PC-3 (cell line): ENCODE measurements at regions not wholly inside any gene's neighbourhood (a gene's known extent, or its start where the extent isn't known, plus 50 kb on each side); places are given as distances from the start of the nearest gene placed in this dataset.

Source experiments
- ATAC-seq: fragments of 200-7000 bp; cut with Tn5 transposase; 2 replicates; pipeline ENCODE4 v1.9.1; 2020; ENCODE audit warnings: mild to moderate bottlenecking, moderate library complexity
- BruUV-seq: library from RNA; stranded (reverse); fragments of 400-500 nt; replicated peaks from 2 replicates; lab custom pipeline; 2021; lab: Mats Ljungman, UMichigan
- CTCF ChIA-PET: fragments of 300-600 bp; sonication (Branson Sonifier 250); formaldehyde crosslinking; loops from one replicate; lab custom pipeline; 2022; ENCODE audit warnings: antibody characterized with exemption; lab: Charles Lee
- POLR2A ChIA-PET: fragments of 300-600 bp; sonication (Branson Sonifier 250); formaldehyde crosslinking; loops from one replicate; lab custom pipeline; 2022; ENCODE audit warnings: antibody characterized with exemption; ENCODE audit not compliant: unreplicated experiment; lab: Charles Lee
- DNase-seq: peaks from one replicate; pipeline ENCODE4 v3.0.0-alpha.2; 2015
- H2AFZ ChIP-seq: fragments of 300-600 bp; sonication (generic); 2 replicates; pipeline ENCODE4 v1.6.0; 2016; ENCODE audit warnings: antibody characterized with exemption, low read length
- H3F3A ChIP-seq: fragments of 300-600 bp; sonication (generic); one replicate; pipeline ENCODE4 v1.6.0; 2017; ENCODE audit warnings: antibody characterized with exemption, low read length, control low read depth, mild to moderate bottlenecking; ENCODE audit not compliant: unreplicated experiment
- H3K27ac ChIP-seq: fragments of 300-600 bp; sonication (generic); 2 replicates; pipeline ENCODE4 v1.5.1; 2016; ENCODE audit warnings: mild to moderate bottlenecking, low read length
- H3K27me3 ChIP-seq: fragments of 300-600 bp; sonication (generic); 2 replicates; pipeline ENCODE4 v1.6.1; 2016; ENCODE audit warnings: low read length, mixed read lengths
- H3K36me3 ChIP-seq: fragments of 300-600 bp; sonication (generic); 2 replicates; pipeline ENCODE4 v1.6.1; 2016; ENCODE audit warnings: low read depth, mixed run types, low read length, mixed read lengths
- H3K4me1 ChIP-seq: fragments of 300-600 bp; sonication (generic); 2 replicates; pipeline ENCODE4 v1.5.1; 2016; ENCODE audit warnings: low read length; ENCODE audit not compliant: insufficient read depth
- H3K4me2 ChIP-seq: fragments of 300-600 bp; sonication (generic); 2 replicates; pipeline ENCODE4 v1.6.0; 2016; ENCODE audit warnings: low read length
- H3K4me3 ChIP-seq: fragments of 300-600 bp; sonication (generic); 2 replicates; pipeline ENCODE4 v1.5.1; 2016; ENCODE audit warnings: mild to moderate bottlenecking, low read length, mixed read lengths
- H3K79me2 ChIP-seq: fragments of 300-600 bp; sonication (generic); 2 replicates; pipeline ENCODE4 v1.6.1; 2017; ENCODE audit warnings: low read length, mixed read lengths
- H3K9ac ChIP-seq: fragments of 300-600 bp; sonication (generic); 2 replicates; pipeline ENCODE4 v1.6.0; 2016; ENCODE audit warnings: mild to moderate bottlenecking, low read length
- H3K9me2 ChIP-seq: fragments of 300-600 bp; sonication (generic); replicated peaks from 2 replicates; pipeline ENCODE4 v1.6.1; 2016; ENCODE audit warnings: mixed run types, low read length, mixed read lengths
- H3K9me3 ChIP-seq: fragments of 300-600 bp; sonication (generic); 2 replicates; pipeline ENCODE4 v1.6.1; 2016; ENCODE audit warnings: low read length, mixed read lengths
- H4K20me1 ChIP-seq: fragments of 300-600 bp; sonication (generic); 2 replicates; pipeline ENCODE4 v1.6.1; 2016; ENCODE audit warnings: low read length, mixed read lengths
- CTCF ChIP-seq: fragments of 300-600 bp; sonication (generic); conservative IDR thresholded peaks from 2 replicates; pipeline ENCODE4 v1.5.1; 2017; ENCODE audit warnings: antibody characterized with exemption, low read depth, mild to moderate bottlenecking, low read length
- EZH2 ChIP-seq: fragments of 300-600 bp; sonication (generic); IDR thresholded peaks from one replicate; pipeline ENCODE4 v1.6.1; 2017; ENCODE audit warnings: antibody characterized with exemption, mild to moderate bottlenecking, low read length; ENCODE audit not compliant: unreplicated experiment
- EZH2phosphoT487 ChIP-seq: fragments of 300-600 bp; sonication (generic); IDR thresholded peaks from 2 replicates; pipeline ENCODE4 v1.6.1; 2018; ENCODE audit warnings: mild to moderate bottlenecking, antibody characterized with exemption, low read length, borderline replicate concordance
- intact Hi-C: fragments of 100-400 bp; cut with micrococcal nuclease; formaldehyde crosslinking; loops from 2 replicates; pipeline ENCODE4 v1.9.0; 2023

GRCh38 chr10:118914629-118915028 lies 114.9 kb upstream of the NANOS1 start:
- Histone ChIP-seq H3K4me1 (peaks cover 13% of the 10 kb centered on the region; the same call in 1 of the 2 replicates), H3K36me3 (no peaks in the 10 kb centered on the region), H3K4me3 (no peak overlapping the region), H3F3A (no peaks in the 10 kb centered on the region), H2AFZ (no peak overlapping the region), H3K27me3 (no peaks in the 10 kb centered on the region), H3K9ac (no peak overlapping the region), H3K27ac (no peak overlapping the region), H3K4me2 (no peak overlapping the region), H3K9me2 (no peaks in the 10 kb centered on the region), H4K20me1 (no peaks in the 10 kb centered on the region), H3K9me3 (no peaks in the 10 kb centered on the region), H3K79me2 (no peaks in the 10 kb centered on the region)
- ChIA-PET POLR2A (no interaction called here), CTCF (no interaction called here)
- BruUV-seq = no TSS peak
- no peak for TF ChIP-seq EZH2phosphoT487
- no peak for TF ChIP-seq CTCF
- TF ChIP-seq EZH2 = no peak
- ATAC-seq = no peak
- intact Hi-C loops = no loop called here
- no peak for DNase-seq

GRCh38 chr10:118915161-118915560 lies 114.4 kb upstream of the NANOS1 start:
- CTCF ChIA-PET = no interaction called here
- ATAC-seq (no peak), DNase-seq (no peak)
- H3K79me2 ChIP-seq = no peaks in the 10 kb centered on the region
- peaks cover 13% of the 10 kb centered on the region; the same call in 1 of the 2 replicates for H3K4me1 ChIP-seq
- no TSS peak for BruUV-seq
- no peaks in the 10 kb centered on the region for H3K9me3 ChIP-seq
- no peaks in the 10 kb centered on the region for H3F3A ChIP-seq
- no peak overlapping the region for H3K27ac ChIP-seq
- no peak overlapping the region for H3K4me2 ChIP-seq
- H3K9ac ChIP-seq = no peak overlapping the region
- no peak for TF ChIP-seq CTCF
- no peak for TF ChIP-seq EZH2phosphoT487
- no peak for TF ChIP-seq EZH2
- no peaks in the 10 kb centered on the region for H4K20me1 ChIP-seq
- intact Hi-C loops = no loop called here
- no peaks in the 10 kb centered on the region for H3K27me3 ChIP-seq
- H3K36me3 ChIP-seq = no peaks in the 10 kb centered on the region
- H3K9me2 ChIP-seq = no peaks in the 10 kb centered on the region
- H2AFZ ChIP-seq = no peak overlapping the region
- POLR2A ChIA-PET = no interaction called here
- H3K4me3 ChIP-seq = no peak overlapping the region

GRCh38 chr10:118916777-118917176 lies 112.7 kb upstream of the NANOS1 start:
- H4K20me1 ChIP-seq = no peaks in the 10 kb centered on the region
- H3K27me3 ChIP-seq = no peaks in the 10 kb centered on the region
- no peak overlapping the region for H3K9ac ChIP-seq
- no peaks in the 10 kb centered on the region for H3K79me2 ChIP-seq
- ChIA-PET CTCF (no interaction called here), POLR2A (no interaction called here)
- no TSS peak for BruUV-seq
- H3K9me2 ChIP-seq = no peaks in the 10 kb centered on the region
- no peak overlapping the region for H2AFZ ChIP-seq
- TF ChIP-seq EZH2 (no peak), CTCF (no peak), EZH2phosphoT487 (no peak)
- ATAC-seq (no peak), DNase-seq (no peak)
- H3K9me3 ChIP-seq = no peaks in the 10 kb centered on the region
- H3K36me3 ChIP-seq = no peaks in the 10 kb centered on the region
- intact Hi-C loops = no loop called here
- H3K4me1 ChIP-seq = peaks cover 9% of the 10 kb centered on the region
- H3K27ac ChIP-seq = no peak overlapping the region
- H3K4me3 ChIP-seq = no peak overlapping the region
- H3K4me2 ChIP-seq = no peak overlapping the region
- H3F3A ChIP-seq = no peaks in the 10 kb centered on the region
